K562 (cell line): ENCODE measurements at regions not wholly inside any gene's neighbourhood (a gene's known extent, or its start where the extent isn't known, plus 50 kb on each side); places are given as distances from the start of the nearest gene placed in this dataset.
A peak's percentile ranks its signal among the peaks of the same experiment; 100 is the strongest.

Source experiments
- BRF1 ChIP-seq: IDR thresholded peaks from 3 replicates; pipeline ENCODE4 v1.6.1; 2011; ENCODE audit warnings: borderline replicate concordance, mild to moderate bottlenecking; ENCODE audit not compliant: insufficient read length; ENCODE audit errors: extremely low read depth
- EP400 ChIP-seq: fragments of 450-650 bp; IDR thresholded peaks from 2 replicates; pipeline ENCODE4 v1.6.1; 2017; ENCODE audit warnings: antibody characterized with exemption, mild to moderate bottlenecking, moderate library complexity
- HIVEP1 ChIP-seq: fragments of 250-450 bp; sonication (Bioruptor Pico); IDR thresholded peaks from 2 replicates; pipeline ENCODE4 v1.4.0; 2020; ENCODE audit warnings: mild to moderate bottlenecking
- IRF1 ChIP-seq: sonication (generic); formaldehyde crosslinking; IDR thresholded peaks from 2 replicates; pipeline ENCODE4 v1.8.0; 2022; ENCODE audit warnings: missing genetic modification reagents, mild to moderate bottlenecking, borderline replicate concordance
- IRF9 ChIP-seq: fragments of 450-650 bp; IDR thresholded peaks from 2 replicates; pipeline ENCODE4 v1.6.1; 2016; ENCODE audit warnings: missing biosample characterization, missing genetic modification characterization
- NR2C2 ChIP-seq, 2 experiments: fragments of 200-800 bp in 1 of 2; sonication (Bioruptor generic) in 1 of 2; sonication (generic) in 1 of 2; formaldehyde crosslinking in 1 of 2; IDR thresholded peaks; 2 replicates each; pipeline versions ENCODE4 v1.6.1 to v1.8.0; 2016 to 2022; ENCODE audit warnings: mild to moderate bottlenecking in 1 of 2, missing compliant biosample characterization in 1 of 2, missing genetic modification characterization in 1 of 2, missing genetic modification reagents in 1 of 2
- OTX1 ChIP-seq: fragments of 450-650 bp; formaldehyde crosslinking; IDR thresholded peaks from 2 replicates; pipeline ENCODE4 v1.4.0; 2022; ENCODE audit warnings: mild to moderate bottlenecking
- POLR3A ChIP-seq: IDR thresholded peaks from 2 replicates; pipeline ENCODE4 v1.6.1; 2011; ENCODE audit warnings: borderline replicate concordance, mild to moderate bottlenecking, moderate library complexity; ENCODE audit not compliant: insufficient read length, insufficient read depth; ENCODE audit errors: extremely low read depth
- REST ChIP-seq, 2 experiments: fragments of 450-650 bp; formaldehyde crosslinking in 1 of 2; IDR thresholded peaks; 2 replicates each; pipeline versions ENCODE4 v1.4.0 to v1.6.1; 2014 to 2020; ENCODE audit warnings: mild to moderate bottlenecking in 2 of 2, borderline replicate concordance in 1 of 2, low read depth in 1 of 2
- TSC22D4 ChIP-seq: fragments of 450-650 bp; IDR thresholded peaks from 2 replicates; pipeline ENCODE4 v1.6.1; 2016; ENCODE audit warnings: missing genetic modification characterization, missing biosample characterization, control low read depth
- TSHZ1 ChIP-seq: fragments of 250-450 bp; sonication (Bioruptor Pico); IDR thresholded peaks from 2 replicates; pipeline ENCODE4 v1.4.0; 2020; ENCODE audit warnings: mild to moderate bottlenecking, moderate library complexity
- ZNF695 ChIP-seq: fragments of 450-650 bp; formaldehyde crosslinking; IDR thresholded peaks from 2 replicates; pipeline ENCODE4 v1.4.0; 2020; ENCODE audit warnings: mild to moderate bottlenecking, moderate library complexity

GRCh38 chr12:126903027-126903876, 1363.7 kb upstream of the TMEM132C start (continued):
- TF ChIP-seq REST (IDR thresholded peaks at IDR 0.05; ENCODE audit: borderline replicate concordance): no peak
- peak; percentile 62; the same call in 1 of the 2 replicates for TF ChIP-seq REST (CRISPR knock-in tag; IDR thresholded peaks at IDR 0.05; ENCODE audit: low read depth)
- TF ChIP-seq POLR3A: no peak
- TF ChIP-seq NR2C2 (CRISPR knock-in tag; IDR thresholded peaks at IDR 0.05): no peak
- peak; percentile 84 for TF ChIP-seq NR2C2 (tag; IDR thresholded peaks at IDR 0.05)
- TF ChIP-seq TSC22D4 (tag): no peak
- no peak for TF ChIP-seq BRF1
- TF ChIP-seq EP400: no peak
- peak; percentile 98 for TF ChIP-seq OTX1 (CRISPR knock-in tag)
- TF ChIP-seq IRF1 (CRISPR knock-in tag): no peak
- peak; percentile 89 for TF ChIP-seq IRF9 (tag)
- peak; percentile 97 for TF ChIP-seq TSHZ1 (CRISPR knock-in tag)
- TF ChIP-seq HIVEP1 (CRISPR knock-in tag): peak; percentile 97
- no peak for TF ChIP-seq ZNF695 (CRISPR knock-in tag)
